T-cell (primary cell): ENCODE measurements at regions not wholly inside any gene's neighbourhood (a gene's known extent, or its start where the extent isn't known, plus 50 kb on each side); places are given as distances from the start of the nearest gene placed in this dataset.

Source experiments
- ATAC-seq, 4 experiments: fragments of 200-7000 bp in 3 of 4; fragments of 150-1000 bp in 1 of 4; cut with Tn5 transposase; replicated peaks in 1 of 4; 1 replicate in 3 of 4; 2 replicates in 1 of 4; pipeline ENCODE4 v1.10.0; 2021; ENCODE audit warnings: moderate library complexity in 3 of 4, mild to moderate bottlenecking in 2 of 4, moderate number of reproducible peaks in 1 of 4
- CTCF ChIA-PET, 2 donors: fragments of 300-600 bp; sonication (Branson Sonifier 250); formaldehyde crosslinking; loops; one replicate each; lab custom pipeline; 2022; ENCODE audit warnings: antibody characterized with exemption in 2 of 2; lab: Charles Lee
- POLR2A ChIA-PET, 2 donors: fragments of 300-600 bp; sonication (Branson Sonifier 250); formaldehyde crosslinking; loops; one replicate each; lab custom pipeline; 2022; ENCODE audit warnings: antibody characterized with exemption in 2 of 2; lab: Charles Lee
- DNase-seq, 35 experiments: peaks; one replicate each; pipeline versions ENCODE4 v3.0.0 to v3.0.0-alpha.2; 2013 to 2023
- H3K27ac ChIP-seq: one replicate; pipeline ENCODE4 v1.5.1; 2013; ENCODE audit warnings: low read length
- H3K27me3 ChIP-seq, 2 experiments: replicated peaks in 1 of 2; 1 replicate in 1 of 2; 2 replicates in 1 of 2; pipeline versions ENCODE4 v1.6.1 to v1.7.0; 2013; ENCODE audit warnings: low read length in 1 of 2, mixed read lengths in 1 of 2; ENCODE audit not compliant: control insufficient read depth in 2 of 2, insufficient read depth in 2 of 2; ENCODE audit errors: extremely low read depth in 1 of 2
- H3K36me3 ChIP-seq, 2 donors: 1 replicate in 1 of 2; 2 replicates in 1 of 2; pipeline versions ENCODE4 v1.6.1 to v1.7.0; 2013; ENCODE audit warnings: low read length in 1 of 2; ENCODE audit not compliant: control insufficient read depth in 2 of 2, insufficient read depth in 1 of 2; ENCODE audit errors: extremely low read depth in 1 of 2
- H3K4me1 ChIP-seq, 2 experiments: 1 replicate in 1 of 2; 2 replicates in 1 of 2; pipeline versions ENCODE4 v1.6.1 to v1.7.0; 2013; ENCODE audit warnings: low read length in 2 of 2, mixed read lengths in 1 of 2; ENCODE audit not compliant: insufficient read depth in 2 of 2, control insufficient read depth in 1 of 2; ENCODE audit errors: extremely low read depth in 1 of 2
- H3K4me3 ChIP-seq, 2 donors: 1 replicate in 1 of 2; 2 replicates in 1 of 2; pipeline versions ENCODE4 v1.5.1 to v1.7.0; 2013; ENCODE audit warnings: mild to moderate bottlenecking in 2 of 2, low read length in 1 of 2, moderate library complexity in 1 of 2; ENCODE audit not compliant: control insufficient read depth in 1 of 2; ENCODE audit errors: extremely low read depth in 1 of 2
- H3K9me3 ChIP-seq: 2 replicates; pipeline ENCODE4 v1.7.0; 2013
- H3K27ac Mint-ChIP-seq, 2 donors: one replicate each; pipeline ENCODE4 v1.8.0; 2020 to 2021; ENCODE audit warnings: mild to moderate bottlenecking in 2 of 2, mixed read lengths in 2 of 2
- H3K27me3 Mint-ChIP-seq, 2 donors: one replicate each; pipeline ENCODE4 v1.8.0; 2021 to 2022; ENCODE audit warnings: mixed read lengths in 2 of 2
- H3K36me3 Mint-ChIP-seq: one replicate; pipeline ENCODE4 v1.8.0; 2021; ENCODE audit warnings: mixed read lengths
- H3K4me1 Mint-ChIP-seq, 3 donors: one replicate each; pipeline ENCODE4 v1.8.0; 2020 to 2022; ENCODE audit warnings: mixed read lengths in 3 of 3, mild to moderate bottlenecking in 1 of 3
- H3K4me3 Mint-ChIP-seq, 3 donors: one replicate each; pipeline ENCODE4 v1.8.0; 2020 to 2022; ENCODE audit warnings: mild to moderate bottlenecking in 3 of 3, mixed read lengths in 3 of 3, moderate library complexity in 3 of 3
- H3K9me3 Mint-ChIP-seq, 3 donors: one replicate each; pipeline ENCODE4 v1.8.0; 2020 to 2022; ENCODE audit warnings: mixed read lengths in 3 of 3
- WGBS: methylation state at CpG from one replicate; pipeline ENCODE4 v1.1.5; 2013; ENCODE audit warnings: missing lambda C conversion rate; ENCODE audit not compliant: insufficient coverage; 5-methylcytosine and 5-hydroxymethylcytosine counted together

- no peaks in the 10 kb centered on the region for H3K9me3 Mint-ChIP-seq
- no peak for ATAC-seq
- Histone ChIP-seq H3K27me3 (peaks cover 0 to 26% of the 10 kb centered on the region in 2 experiments), H3K9me3 (no peaks in the 10 kb centered on the region), H3K27ac (no peak overlapping the region), H3K36me3 (no peaks in the 10 kb centered on the region), H3K4me1 (no peaks in the 10 kb centered on the region), H3K4me3 (no peak overlapping the region)
- H3K4me3 Mint-ChIP-seq = no peak overlapping the region
- no peaks in the 10 kb centered on the region for H3K36me3 Mint-ChIP-seq
- no peaks in the 10 kb centered on the region for H3K4me1 Mint-ChIP-seq
- H3K27me3 Mint-ChIP-seq = peaks cover 0 to 15% of the 10 kb centered on the region in 2 donors
- POLR2A ChIA-PET = no interaction called here
- H3K27ac Mint-ChIP-seq = no peak overlapping the region
- WGBS = 81% methylated on average over 9 of the region's 11 CpGs
- CTCF ChIA-PET = no interaction called here
- no peak for DNase-seq
Measured at GRCh38 chr20:24805456-24806238, 143.4 kb upstream of the CST7 start.

- H3K4me3 Mint-ChIP-seq = no peak overlapping the region
- no peak overlapping the region for H3K4me3 ChIP-seq
- no peak for DNase-seq
- POLR2A ChIA-PET = no interaction called here
- CTCF ChIA-PET = no interaction called here
- H3K9me3 Mint-ChIP-seq = no peaks in the 10 kb centered on the region
- peaks cover 0 to 13% of the 10 kb centered on the region in 2 donors for H3K27me3 Mint-ChIP-seq
- H3K36me3 ChIP-seq = no peaks in the 10 kb centered on the region
- no peaks in the 10 kb centered on the region for H3K4me1 ChIP-seq
- WGBS = 76% methylated on average over 13 of the region's 16 CpGs
- H3K27ac Mint-ChIP-seq = no peak overlapping the region
- H3K27ac ChIP-seq = no peak overlapping the region
- H3K9me3 ChIP-seq = no peaks in the 10 kb centered on the region
- H3K27me3 ChIP-seq = peaks cover 0 to 31% of the 10 kb centered on the region in 2 experiments
- no peaks in the 10 kb centered on the region for H3K4me1 Mint-ChIP-seq
- no peaks in the 10 kb centered on the region for H3K36me3 Mint-ChIP-seq
- ATAC-seq = no peak
Measured at GRCh38 chr20:24806705-24807676, 142.1 kb upstream of the CST7 start.

DNA sequence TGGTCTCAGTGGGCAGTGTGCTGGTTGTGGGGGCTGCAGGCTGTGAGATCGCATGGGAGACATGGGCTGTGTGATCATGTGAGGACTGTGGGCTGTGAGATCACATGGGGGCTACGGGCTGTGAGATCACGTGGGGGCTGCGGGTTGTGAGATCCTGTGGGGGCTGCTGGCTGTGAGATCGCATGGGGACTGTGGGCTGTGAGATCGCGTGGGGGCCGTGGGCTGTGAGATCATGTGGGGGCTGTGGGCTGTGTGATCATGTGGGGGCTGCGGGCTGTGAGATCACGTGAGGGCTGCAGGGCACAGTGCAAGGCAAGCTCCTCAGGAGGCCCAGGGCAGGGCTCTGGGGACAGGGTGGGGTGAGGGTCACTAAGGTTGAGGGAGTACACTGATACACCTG lies 140.5 kb upstream of the CST7 start:
- Mint-ChIP-seq H3K4me3 (no peak overlapping the region), H3K36me3 (no peaks in the 10 kb centered on the region), H3K9me3 (peaks cover 0 to 4% (median 0%) of the 10 kb centered on the region in 3 donors), H3K27me3 (peaks cover 0 to 15% of the 10 kb centered on the region in 2 donors), H3K27ac (no peak overlapping the region), H3K4me1 (no peaks in the 10 kb centered on the region)
- Histone ChIP-seq H3K36me3 (no peaks in the 10 kb centered on the region), H3K9me3 (no peaks in the 10 kb centered on the region), H3K27ac (no peak overlapping the region), H3K4me3 (no peak overlapping the region), H3K4me1 (no peaks in the 10 kb centered on the region), H3K27me3 (peaks cover 0 to 22% of the 10 kb centered on the region in 2 experiments)
- CTCF ChIA-PET = no interaction called here
- ATAC-seq (peak in 2 of 4 experiments; percentile 27 to 34), DNase-seq (peak in 3 of 35 experiments; percentile 4 to 12 (median 8))
- POLR2A ChIA-PET = no interaction called here
- 56% methylated on average over 9 of the region's 10 CpGs for WGBS

GRCh38 chr20:24809606-24810005 lies 139.5 kb upstream of the CST7 start:
- Mint-ChIP-seq H3K4me3 (no peak overlapping the region), H3K4me1 (no peaks in the 10 kb centered on the region), H3K9me3 (peaks cover 0 to 4% (median 0%) of the 10 kb centered on the region in 3 donors), H3K36me3 (no peaks in the 10 kb centered on the region), H3K27ac (no peak overlapping the region), H3K27me3 (peaks cover 0 to 15% of the 10 kb centered on the region in 2 donors)
- Histone ChIP-seq H3K4me1 (no peaks in the 10 kb centered on the region), H3K27me3 (peaks cover 0 to 19% of the 10 kb centered on the region in 2 experiments), H3K36me3 (no peaks in the 10 kb centered on the region), H3K27ac (no peak overlapping the region), H3K4me3 (no peak overlapping the region), H3K9me3 (no peaks in the 10 kb centered on the region)
- ATAC-seq (no peak), DNase-seq (no peak)
- POLR2A ChIA-PET = no interaction called here
- 86% methylated on average over 12 of the region's 12 CpGs for WGBS
- CTCF ChIA-PET = interaction anchor here in 1 of 2 donors (0.6 kb wide), 1 partner anchor 76 kb away, joined by 3 read pairs; no protein-coding TSS in a partner anchor

GRCh38 chr20:24810676-24811407 lies 138.2 kb upstream of the CST7 start:
- H3K27ac Mint-ChIP-seq = no peak overlapping the region
- H3K4me1 Mint-ChIP-seq = no peaks in the 10 kb centered on the region
- CTCF ChIA-PET = no interaction called here
- DNase-seq = no peak
- H3K4me3 ChIP-seq = no peak overlapping the region
- POLR2A ChIA-PET = no interaction called here
- peaks cover 0 to 4% (median 0%) of the 10 kb centered on the region in 3 donors for H3K9me3 Mint-ChIP-seq
- no peaks in the 10 kb centered on the region for H3K4me1 ChIP-seq
- H3K27me3 ChIP-seq = peaks cover 0 to 15% of the 10 kb centered on the region in 2 experiments
- no peaks in the 10 kb centered on the region for H3K36me3 Mint-ChIP-seq
- no peaks in the 10 kb centered on the region for H3K9me3 ChIP-seq
- ATAC-seq = no peak
- no peak overlapping the region for H3K27ac ChIP-seq
- 85% methylated on average over 6 of the region's 6 CpGs for WGBS
- H3K4me3 Mint-ChIP-seq = no peak overlapping the region
- no peaks in the 10 kb centered on the region for H3K36me3 ChIP-seq
- H3K27me3 Mint-ChIP-seq = peaks cover 0 to 15% of the 10 kb centered on the region in 2 donors

- Mint-ChIP-seq H3K4me1 (no peaks in the 10 kb centered on the region), H3K27ac (no peak overlapping the region), H3K27me3 (peaks cover 0 to 15% of the 10 kb centered on the region in 2 donors), H3K36me3 (no peaks in the 10 kb centered on the region), H3K9me3 (peaks cover 0 to 4% (median 0%) of the 10 kb centered on the region in 3 donors), H3K4me3 (no peak overlapping the region)
- H3K4me1 ChIP-seq = no peaks in the 10 kb centered on the region
- DNase-seq (no peak), ATAC-seq (no peak)
- ChIA-PET POLR2A (no interaction called here), CTCF (no interaction called here)
- no peaks in the 10 kb centered on the region for H3K9me3 ChIP-seq
- H3K4me3 ChIP-seq = no peak overlapping the region
- no peaks in the 10 kb centered on the region for H3K36me3 ChIP-seq
- peaks cover 0 to 21% of the 10 kb centered on the region in 2 experiments for H3K27me3 ChIP-seq
- WGBS = no CpG with 5 or more reads among the region's 6 CpGs
- H3K27ac ChIP-seq = no peak overlapping the region
Measured at GRCh38 chr20:24812373-24812772, 136.7 kb upstream of the CST7 start.
